ENCODE measurements at regions not wholly inside any gene's neighbourhood (a gene's known extent, or its start where the extent isn't known, plus 50 kb on each side); places are given as distances from the start of the nearest gene placed in this dataset.

DNA sequence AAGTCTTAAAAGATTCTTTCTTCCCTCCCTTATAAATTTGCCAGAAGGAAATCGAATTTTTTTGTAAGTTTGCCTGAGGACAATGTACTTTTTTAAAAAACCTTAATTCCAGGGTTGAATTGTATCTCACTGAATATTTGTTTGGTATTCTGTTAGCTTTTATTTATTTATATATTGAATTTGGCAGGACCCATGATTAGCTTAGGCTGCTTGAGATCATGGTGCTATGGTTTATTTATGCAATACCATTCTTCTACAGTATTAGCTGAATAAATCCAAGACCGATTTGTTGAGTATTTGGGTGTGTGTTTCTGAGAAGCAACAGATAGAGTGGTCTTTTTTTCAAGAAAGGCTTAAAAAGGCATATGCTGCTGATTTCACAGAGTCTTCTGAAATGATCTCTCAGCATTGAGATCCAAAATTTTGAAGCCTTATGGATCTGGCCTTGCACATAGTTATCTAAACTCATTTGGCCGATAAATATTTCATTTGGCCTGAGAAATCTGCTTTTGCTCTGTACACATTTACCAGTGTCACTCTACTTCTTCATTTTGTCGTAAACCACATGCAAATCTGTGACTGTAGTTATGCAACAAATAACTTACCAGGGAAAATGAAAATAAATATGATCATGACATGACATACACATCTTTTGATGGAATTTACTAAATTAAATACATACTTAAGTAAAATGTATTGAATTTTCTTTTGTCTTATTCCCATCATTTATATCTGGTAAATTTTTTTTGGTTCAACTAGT lies 265.8 kb upstream of the FLRT2 start:
- TF ChIP-seq TAF1 (IDR thresholded peaks at IDR 0.05; ENCODE audit: borderline replicate concordance, insufficient read depth, low read length) (no peak), POLR2AphosphoS5 (IDR thresholded peaks at IDR 0.05; ENCODE audit: low read depth, low read length) (no peak), FOXP2 (optimal IDR thresholded peaks at IDR 0.05; ENCODE audit: borderline replicate concordance, extremely low read depth, extremely low read length, insufficient read depth) (no peak), SIN3A (IDR thresholded peaks at IDR 0.05; ENCODE audit: borderline replicate concordance, insufficient read depth, low read length) (no peak), REST (IDR thresholded peaks at IDR 0.05; ENCODE audit: insufficient read depth in 1 of 2, low read depth in 2 of 2, low read length in 2 of 2) (no peak)

DNA sequence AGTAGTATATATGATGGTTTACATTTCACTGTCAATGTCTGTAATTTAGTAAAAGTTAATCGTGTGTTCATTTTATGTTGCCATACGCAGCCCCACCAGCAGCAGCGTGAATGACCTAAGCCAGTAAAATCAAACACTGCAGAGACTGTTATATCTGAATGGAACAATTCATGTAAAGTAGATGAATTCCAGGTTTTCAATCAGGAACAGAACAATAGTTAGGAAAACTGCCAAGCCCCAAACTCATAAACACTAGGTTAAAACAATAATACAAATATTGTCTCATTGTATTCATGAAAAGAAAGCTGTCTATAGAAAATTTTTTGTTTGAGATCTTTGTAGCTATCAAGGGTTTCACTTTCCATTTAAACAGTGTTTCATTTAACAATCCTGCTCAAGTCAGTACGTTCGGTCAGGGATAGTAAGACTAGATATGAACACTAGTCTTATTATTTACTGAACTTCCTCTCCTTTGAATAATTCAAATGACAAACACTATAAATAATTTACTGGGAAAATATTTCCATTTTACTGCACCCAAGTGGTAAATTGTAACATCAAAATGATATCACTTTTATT lies 256.8 kb upstream of the FLRT2 start:
- TF ChIP-seq POLR2AphosphoS5 (IDR thresholded peaks at IDR 0.05; ENCODE audit: low read depth, low read length) (no peak), SIN3A (IDR thresholded peaks at IDR 0.05; ENCODE audit: borderline replicate concordance, insufficient read depth, low read length) (no peak), TAF1 (IDR thresholded peaks at IDR 0.05; ENCODE audit: borderline replicate concordance, insufficient read depth, low read length) (no peak), FOXP2 (optimal IDR thresholded peaks at IDR 0.05; ENCODE audit: borderline replicate concordance, extremely low read depth, extremely low read length, insufficient read depth) (no peak), REST (IDR thresholded peaks at IDR 0.05; ENCODE audit: insufficient read depth in 1 of 2, low read depth in 2 of 2, low read length in 2 of 2) (no peak)

DNA sequence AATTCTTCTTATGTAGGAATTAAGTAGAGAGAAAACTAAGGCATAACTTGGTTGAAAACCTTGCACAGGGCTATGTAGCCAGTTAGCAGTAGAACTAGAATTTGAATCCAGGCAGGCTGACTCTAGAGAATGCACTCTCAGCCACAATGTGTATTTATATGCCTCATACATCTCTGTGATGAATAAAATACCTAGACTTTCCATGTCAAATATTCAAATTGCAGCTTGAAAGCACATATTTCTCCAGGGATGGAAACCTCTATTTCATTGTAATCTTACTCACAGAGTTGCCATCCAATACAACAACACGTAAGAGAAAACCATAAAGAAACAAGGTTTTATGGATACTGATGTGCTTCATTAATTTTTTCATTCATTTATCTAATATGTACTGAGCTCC lies 256.0 kb upstream of the FLRT2 start:
- no peak for TF ChIP-seq POLR2AphosphoS5 (IDR thresholded peaks at IDR 0.05; ENCODE audit: low read depth, low read length)
- TF ChIP-seq SIN3A (IDR thresholded peaks at IDR 0.05; ENCODE audit: borderline replicate concordance, insufficient read depth, low read length) = no peak
- TF ChIP-seq FOXP2 (optimal IDR thresholded peaks at IDR 0.05; ENCODE audit: borderline replicate concordance, extremely low read depth, extremely low read length, insufficient read depth) = no peak
- no peak for TF ChIP-seq REST (IDR thresholded peaks at IDR 0.05; ENCODE audit: insufficient read depth in 1 of 2, low read depth in 2 of 2, low read length in 2 of 2)
- TF ChIP-seq TAF1 (IDR thresholded peaks at IDR 0.05; ENCODE audit: borderline replicate concordance, insufficient read depth, low read length) = no peak

- TF ChIP-seq SIN3A (IDR thresholded peaks at IDR 0.05; ENCODE audit: borderline replicate concordance, insufficient read depth, low read length) = no peak
- no peak for TF ChIP-seq POLR2AphosphoS5 (IDR thresholded peaks at IDR 0.05; ENCODE audit: low read depth, low read length)
- TF ChIP-seq TAF1 (IDR thresholded peaks at IDR 0.05; ENCODE audit: borderline replicate concordance, insufficient read depth, low read length) = no peak
- TF ChIP-seq FOXP2 (optimal IDR thresholded peaks at IDR 0.05; ENCODE audit: borderline replicate concordance, extremely low read depth, extremely low read length, insufficient read depth) = no peak
- no peak for TF ChIP-seq REST (IDR thresholded peaks at IDR 0.05; ENCODE audit: insufficient read depth in 1 of 2, low read depth in 2 of 2, low read length in 2 of 2)
Measured at GRCh38 chr14:85276161-85276978, 253.6 kb upstream of the FLRT2 start.
